ENCODE measurements at regions not wholly inside any gene's neighbourhood (a gene's known extent, or its start where the extent isn't known, plus 50 kb on each side); places are given as distances from the start of the nearest gene placed in this dataset.

DNA sequence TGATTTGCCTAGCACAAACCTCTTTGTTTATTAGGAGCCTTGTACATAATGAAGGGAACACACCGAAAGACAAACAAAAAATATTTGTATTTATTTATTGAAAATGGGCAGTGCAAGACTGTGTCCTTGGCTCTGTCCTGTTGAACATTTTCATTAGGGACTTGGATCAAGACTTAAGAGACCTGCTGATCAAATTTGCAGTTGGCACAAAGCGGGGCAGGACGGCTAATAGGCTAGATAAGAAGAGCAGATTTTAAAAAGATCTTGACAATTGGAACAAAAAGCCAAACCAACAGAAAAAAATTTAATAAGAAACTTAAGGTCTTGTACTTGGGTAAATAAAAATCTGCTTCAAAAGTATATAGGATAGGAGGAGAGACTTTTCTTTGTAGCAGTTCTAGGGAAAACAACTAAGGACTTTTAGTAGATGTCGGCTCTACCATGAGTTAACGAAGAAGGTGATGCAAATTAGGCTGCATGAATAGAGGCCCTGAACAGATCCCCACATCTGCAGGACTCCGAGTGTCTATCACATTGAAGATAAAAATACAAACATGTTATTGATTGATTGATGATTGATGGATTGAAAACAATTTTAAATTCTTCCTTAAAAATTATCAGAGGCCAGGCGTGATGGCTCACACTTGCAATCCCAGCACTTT, 124.1 kb upstream of the SPACA1 start:
- DNase-seq: no peak
- TF ChIP-seq POLR2A (IDR thresholded peaks at IDR 0.05; ENCODE audit: low read length): no peak

DNA sequence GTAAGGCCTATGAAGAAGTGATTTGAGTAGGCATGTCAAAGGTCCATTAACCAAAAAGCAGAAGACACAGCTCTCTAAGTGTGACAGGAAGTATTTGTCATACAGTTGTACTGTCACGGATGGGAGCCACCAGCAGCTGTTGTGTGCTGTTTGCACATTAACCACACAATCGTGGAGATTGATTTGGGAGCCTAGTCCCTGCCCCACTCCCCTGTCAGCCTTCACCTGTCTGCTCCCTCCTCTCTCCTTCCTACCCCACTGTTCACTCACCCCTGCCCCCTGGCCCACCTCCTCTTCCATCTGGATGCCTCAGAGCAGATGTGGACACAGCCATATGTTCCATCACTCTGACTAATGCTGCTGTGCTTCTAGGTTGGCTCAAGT, 124.7 kb upstream of the SPACA1 start:
- TF ChIP-seq GATA1 (IDR thresholded peaks at IDR 0.05; ENCODE audit: low read depth, low read length) (no peak), POLR2A (IDR thresholded peaks at IDR 0.05; ENCODE audit: low read length) (no peak)
- DNase-seq: no peak

DNA sequence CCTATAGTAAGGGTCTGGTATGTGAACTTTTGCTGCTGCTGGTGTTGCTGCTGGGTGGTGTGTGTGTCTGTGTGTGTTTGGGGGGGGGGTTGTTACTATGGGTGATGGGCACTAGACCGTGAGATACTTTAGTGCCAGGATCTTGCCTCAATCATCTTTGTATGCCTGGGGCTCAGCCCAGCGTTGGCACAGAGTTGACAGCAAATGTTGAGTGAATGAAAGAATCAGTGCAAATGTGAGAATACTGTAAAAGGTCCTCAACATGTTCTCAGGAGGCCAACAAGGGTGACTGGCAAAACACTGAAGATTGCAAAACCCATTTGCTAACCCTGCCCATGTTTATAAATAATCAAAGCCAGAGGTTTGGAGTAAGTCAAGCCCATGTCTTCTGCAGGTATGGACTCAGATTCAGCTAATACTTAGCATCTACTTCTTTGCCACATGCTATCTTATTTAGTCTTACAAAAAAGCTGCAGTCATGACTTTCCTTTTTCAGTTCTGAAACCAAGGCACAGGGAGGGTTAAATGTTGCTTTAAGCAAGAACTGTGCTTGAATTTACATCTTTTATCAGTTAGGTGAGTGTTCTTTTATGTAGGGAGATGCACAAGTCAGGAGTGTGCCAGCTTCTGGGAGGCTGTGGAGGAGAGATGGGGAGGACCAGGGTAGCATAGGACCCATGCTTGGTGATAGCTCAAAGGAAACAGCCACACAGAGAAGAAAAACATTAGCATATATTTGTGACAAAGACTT, 125.3 kb upstream of the SPACA1 start:
- TF ChIP-seq GATA1 (IDR thresholded peaks at IDR 0.05; ENCODE audit: low read depth, low read length) (no peak), POLR2A (IDR thresholded peaks at IDR 0.05; ENCODE audit: low read length) (no peak)
- DNase-seq: no peak

DNA sequence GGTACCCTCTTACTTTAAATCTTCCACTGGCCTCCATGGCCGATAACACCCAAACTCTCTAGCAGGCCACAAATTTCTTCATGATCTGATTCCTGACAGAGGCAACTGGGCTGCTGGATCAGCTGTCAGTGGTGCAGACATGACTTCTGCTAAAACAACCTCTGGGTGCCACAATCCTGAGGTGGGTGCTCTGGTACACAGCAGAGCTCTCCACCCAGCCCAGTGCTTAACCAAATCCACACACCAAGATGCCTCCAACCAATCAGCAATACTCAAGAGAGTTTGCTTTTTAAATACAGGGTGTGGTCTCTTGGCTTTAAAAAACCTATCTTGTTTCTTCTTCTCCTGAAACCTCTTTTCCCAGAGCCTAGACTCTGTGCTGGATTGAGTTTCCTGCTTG, 126.6 kb upstream of the SPACA1 start:
- TF ChIP-seq GATA1 (IDR thresholded peaks at IDR 0.05; ENCODE audit: low read depth, low read length) (no peak), POLR2A (IDR thresholded peaks at IDR 0.05; ENCODE audit: low read length) (no peak)
- DNase-seq: no peak

DNA sequence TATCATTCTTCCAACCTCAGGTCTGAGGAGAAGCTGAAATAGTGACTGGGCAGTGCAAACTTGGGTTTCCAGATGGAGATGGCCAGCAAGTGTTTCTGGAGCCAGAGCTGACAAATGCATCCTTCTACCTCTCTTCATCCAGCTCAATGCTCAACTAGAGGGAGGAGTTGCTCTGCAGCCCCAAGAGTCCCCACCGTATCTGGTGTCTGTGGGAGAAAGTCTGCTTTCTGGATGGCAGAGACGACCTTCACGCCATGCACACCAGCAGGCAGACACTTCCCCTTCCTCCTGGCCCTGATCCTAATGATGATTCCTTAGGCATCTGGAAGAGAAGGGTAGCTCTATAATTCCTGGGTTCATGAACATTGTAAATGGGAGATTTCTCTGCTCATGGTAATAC, 127.4 kb upstream of the SPACA1 start:
- TF ChIP-seq POLR2A (IDR thresholded peaks at IDR 0.05; ENCODE audit: low read length): no peak
- no peak for TF ChIP-seq GATA1 (IDR thresholded peaks at IDR 0.05; ENCODE audit: low read depth, low read length)
- no peak for DNase-seq

DNA sequence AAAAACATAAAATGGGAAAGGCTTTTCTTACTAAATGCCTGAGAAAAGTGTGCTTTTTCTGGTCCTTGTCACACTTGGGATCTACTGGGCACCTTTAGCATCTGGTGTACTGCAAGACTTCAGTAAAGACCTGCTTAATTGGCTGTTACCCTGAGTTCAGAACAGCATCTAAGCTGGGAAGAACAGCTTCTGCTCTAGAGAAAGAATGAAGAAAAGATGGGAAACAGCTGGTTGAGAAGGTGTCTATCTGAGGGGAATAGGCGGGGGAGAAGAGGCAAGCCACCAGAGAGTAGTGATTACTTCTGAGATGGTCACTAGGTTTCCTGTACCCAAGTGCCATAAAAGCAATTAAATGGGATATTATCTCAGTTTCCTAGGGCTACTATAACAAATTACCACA, 128.2 kb upstream of the SPACA1 start:
- TF ChIP-seq GATA1 (IDR thresholded peaks at IDR 0.05; ENCODE audit: low read depth, low read length) (no peak), POLR2A (IDR thresholded peaks at IDR 0.05; ENCODE audit: low read length) (no peak)
- no peak for DNase-seq

DNA sequence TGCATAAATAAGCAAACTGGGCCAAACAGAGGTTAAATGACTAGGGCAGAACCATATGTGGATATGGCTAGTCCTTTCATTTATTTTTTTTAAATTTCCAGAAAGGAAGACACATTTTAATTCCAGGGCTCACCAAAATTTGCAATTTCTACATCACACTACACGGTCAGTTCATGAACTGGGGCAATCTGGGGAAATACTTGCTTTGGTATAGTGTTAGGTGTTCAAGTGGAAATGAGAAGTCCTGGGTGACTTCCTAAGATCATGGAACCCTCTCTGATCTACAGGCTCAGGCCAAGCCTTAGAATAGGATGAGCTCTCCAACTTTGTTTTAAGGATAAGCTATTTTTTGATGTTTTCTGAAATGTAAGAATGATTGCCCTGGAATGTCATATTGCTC, 128.6 kb upstream of the SPACA1 start:
- no peak for TF ChIP-seq GATA1 (IDR thresholded peaks at IDR 0.05; ENCODE audit: low read depth, low read length)
- TF ChIP-seq POLR2A (IDR thresholded peaks at IDR 0.05; ENCODE audit: low read length): no peak
- DNase-seq: no peak

DNA sequence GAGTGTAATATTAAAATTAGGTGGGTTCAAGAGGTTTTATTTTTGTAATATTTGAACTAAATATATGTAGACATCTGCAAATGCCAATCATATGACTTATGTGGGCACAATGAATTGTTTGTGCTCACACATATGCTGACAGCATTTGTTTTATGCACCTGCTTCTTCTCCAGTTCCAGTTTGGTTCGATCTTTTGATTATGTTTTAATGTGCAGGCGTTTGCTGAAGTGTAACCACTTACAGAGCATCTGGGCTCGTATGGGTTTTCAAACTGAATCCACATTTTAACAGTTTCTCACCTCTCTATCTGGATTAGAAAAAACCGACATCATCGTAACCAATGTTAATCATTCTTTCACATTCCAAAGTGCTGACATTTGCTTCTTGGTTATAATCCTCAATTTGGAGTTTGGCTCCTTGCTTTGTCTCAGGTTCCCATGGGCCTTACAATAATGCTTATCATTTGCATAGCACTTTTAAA, 129.1 kb upstream of the SPACA1 start:
- no peak for DNase-seq
- no peak for TF ChIP-seq POLR2A (IDR thresholded peaks at IDR 0.05; ENCODE audit: low read length)
- no peak for TF ChIP-seq GATA1 (IDR thresholded peaks at IDR 0.05; ENCODE audit: low read depth, low read length)

DNA sequence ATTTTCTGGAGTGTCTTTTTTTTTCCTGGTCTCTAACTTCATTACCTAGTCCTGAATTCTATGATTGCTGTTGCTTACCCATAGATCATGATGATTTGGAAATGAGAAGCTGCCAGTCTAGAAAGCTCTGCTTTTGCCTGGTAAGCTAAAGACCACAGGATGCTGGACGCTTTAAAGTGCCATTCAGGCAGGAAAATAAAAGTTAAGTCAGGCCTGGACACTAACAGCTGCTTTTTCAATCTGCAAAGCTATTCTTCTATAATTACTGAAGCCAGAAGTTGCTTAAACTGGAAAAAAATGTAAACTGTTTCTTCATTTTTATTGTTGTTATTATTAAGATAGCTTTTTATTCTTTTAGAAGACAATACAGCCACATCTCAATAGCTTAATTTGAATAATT, 129.8 kb upstream of the SPACA1 start:
- DNase-seq: no peak

DNA sequence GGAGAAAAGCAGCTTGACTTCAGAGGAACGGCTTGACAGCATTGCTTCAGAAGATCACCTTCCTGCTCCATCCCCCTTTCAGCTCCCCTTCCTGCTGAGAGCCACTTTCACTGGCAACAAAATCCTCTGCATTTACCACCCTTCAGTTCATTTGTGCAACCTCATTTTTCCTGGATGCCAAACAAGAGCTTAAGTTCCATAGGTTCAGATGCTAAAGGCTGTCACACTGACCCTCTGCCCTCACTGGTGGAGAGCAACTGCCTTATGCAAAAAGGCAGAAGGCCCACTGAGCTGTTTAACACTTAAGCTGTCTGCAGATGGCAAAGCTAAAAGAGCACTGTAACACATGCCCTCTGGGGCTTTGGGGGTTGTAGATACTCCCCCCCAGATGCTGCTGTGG, 131.2 kb upstream of the SPACA1 start:
- no peak for TF ChIP-seq GATA1 (IDR thresholded peaks at IDR 0.05; ENCODE audit: low read depth, low read length)
- no peak for TF ChIP-seq POLR2A (IDR thresholded peaks at IDR 0.05; ENCODE audit: low read length)

More for the DNA sequence above, 129.8 kb upstream of the SPACA1 start:
- TF ChIP-seq POLR2A (IDR thresholded peaks at IDR 0.05; ENCODE audit: low read length) (no peak), GATA1 (IDR thresholded peaks at IDR 0.05; ENCODE audit: low read depth, low read length) (no peak)

DNA sequence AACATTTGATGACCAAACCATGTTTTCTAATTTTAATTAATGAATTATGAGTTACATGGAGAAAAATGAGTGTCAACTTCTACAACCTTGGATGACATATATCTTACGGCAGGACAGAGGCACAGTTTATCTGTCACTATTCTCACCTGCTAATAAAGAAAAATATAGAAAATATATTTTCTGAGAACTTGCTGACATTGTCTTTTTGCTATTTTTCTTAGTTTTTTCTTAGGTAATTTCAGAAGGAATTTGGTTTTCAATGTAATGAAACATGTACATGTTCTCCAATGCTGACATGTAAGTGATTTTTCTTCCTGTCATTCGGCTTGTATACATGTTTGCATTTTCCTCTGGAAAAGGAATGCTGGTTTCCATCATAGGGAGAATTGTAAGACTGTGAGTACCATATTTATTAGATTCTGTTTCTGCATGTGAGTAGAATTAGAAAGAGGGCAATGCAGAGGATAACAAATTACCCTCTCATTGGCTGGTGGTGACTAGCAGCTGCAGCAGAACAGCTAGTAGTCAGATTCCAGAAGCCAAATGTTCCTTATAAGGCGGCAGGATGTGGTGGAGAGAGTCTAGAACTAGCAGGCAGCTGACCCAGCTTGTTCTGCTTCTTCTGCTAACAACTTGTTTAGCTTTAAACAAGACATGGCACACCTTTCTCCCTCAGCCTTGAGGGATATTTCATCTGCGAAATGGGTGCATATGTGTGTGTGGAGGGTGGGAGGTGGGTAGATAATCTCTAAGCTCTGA, 132.8 kb upstream of the SPACA1 start:
- no peak for DNase-seq
- TF ChIP-seq POLR2A (IDR thresholded peaks at IDR 0.05; ENCODE audit: low read length): no peak
- TF ChIP-seq GATA1 (IDR thresholded peaks at IDR 0.05; ENCODE audit: low read depth, low read length): no peak

More for the DNA sequence above, 131.2 kb upstream of the SPACA1 start:
- DNase-seq: no peak

DNA sequence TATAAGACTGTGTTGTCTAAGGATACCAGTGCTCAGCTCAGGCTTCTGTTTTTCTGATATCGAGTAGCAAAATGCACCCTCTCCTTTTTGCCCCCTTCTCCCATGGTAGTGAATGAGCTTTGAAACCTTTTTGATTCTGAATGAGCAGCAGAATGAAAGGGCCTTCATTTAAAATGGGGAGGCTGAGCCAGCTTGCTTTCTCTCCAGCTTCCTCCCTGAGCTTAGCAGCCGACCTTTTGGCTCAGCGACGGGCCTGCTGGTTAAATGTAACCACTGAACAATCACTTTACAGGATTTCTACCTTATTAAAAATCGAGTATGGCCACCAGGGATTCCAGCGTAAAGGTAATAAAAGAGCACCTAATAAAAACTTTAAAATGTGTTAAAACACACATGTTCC, 133.7 kb upstream of the SPACA1 start:
- TF ChIP-seq POLR2A (IDR thresholded peaks at IDR 0.05; ENCODE audit: low read length) (no peak), GATA1 (IDR thresholded peaks at IDR 0.05; ENCODE audit: low read depth, low read length) (no peak)
- no peak for DNase-seq

DNA sequence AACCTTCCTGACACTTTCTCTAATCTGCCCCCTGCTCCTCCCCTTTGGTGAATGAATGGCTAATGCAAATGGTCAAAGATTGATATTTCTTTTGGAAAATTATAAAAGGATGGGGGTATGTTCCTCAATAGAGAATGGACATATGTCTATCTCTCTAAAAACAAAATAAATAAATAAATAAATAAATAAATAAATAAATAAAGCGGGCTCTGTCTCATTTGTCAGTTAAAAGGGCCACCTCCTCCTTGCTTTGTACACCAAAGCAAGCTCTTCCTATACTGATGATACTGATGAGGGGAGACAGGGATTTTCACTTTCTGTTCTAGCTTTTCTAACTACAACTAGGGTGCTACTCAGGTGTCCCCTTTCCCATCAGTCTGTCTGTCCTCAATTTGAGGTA, 135.5 kb upstream of the SPACA1 start:
- no peak for TF ChIP-seq GATA1 (IDR thresholded peaks at IDR 0.05; ENCODE audit: low read depth, low read length)
- TF ChIP-seq POLR2A (IDR thresholded peaks at IDR 0.05; ENCODE audit: low read length): no peak
- DNase-seq: no peak

DNA sequence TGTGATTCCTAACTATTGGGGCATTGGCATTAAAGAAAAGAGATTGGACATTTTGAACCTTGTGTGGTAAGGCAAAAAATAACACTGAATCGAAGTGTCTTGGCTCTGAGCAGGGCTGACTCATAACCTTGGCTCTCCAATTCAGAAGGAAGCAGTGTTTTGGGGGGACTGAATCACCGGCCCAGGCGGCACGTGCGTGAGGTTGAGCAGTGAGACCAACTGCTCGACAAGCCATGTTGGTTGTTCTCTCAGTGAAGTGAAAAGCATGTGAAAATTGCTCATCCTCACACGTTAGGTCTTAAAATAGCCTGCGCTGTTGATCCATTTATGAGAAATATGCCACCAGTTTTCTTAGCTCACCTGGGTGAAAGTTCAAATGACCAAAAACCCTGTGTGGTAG, 137.8 kb upstream of the SPACA1 start:
- no peak for DNase-seq

More for the DNA sequence above, 137.8 kb upstream of the SPACA1 start:
- no peak for TF ChIP-seq POLR2A (IDR thresholded peaks at IDR 0.05; ENCODE audit: low read length)
- TF ChIP-seq GATA1 (IDR thresholded peaks at IDR 0.05; ENCODE audit: low read depth, low read length): no peak

Measured in erythroblast (primary cell).